ENCODE measurements at regions not wholly inside any gene's neighbourhood (a gene's known extent, or its start where the extent isn't known, plus 50 kb on each side); places are given as distances from the start of the nearest gene placed in this dataset.
"Not testable (repeated sequence)": the region's sequence is repeated elsewhere in the genome, so short reads cannot be mapped to it uniquely, and the experiment has no call there.

- DNase-seq (ENCODE audit: low read depth) = peak; percentile 67
Measured at GRCh38 chr4:81724925-81725329, 253.2 kb upstream of the RASGEF1B start.

DNA sequence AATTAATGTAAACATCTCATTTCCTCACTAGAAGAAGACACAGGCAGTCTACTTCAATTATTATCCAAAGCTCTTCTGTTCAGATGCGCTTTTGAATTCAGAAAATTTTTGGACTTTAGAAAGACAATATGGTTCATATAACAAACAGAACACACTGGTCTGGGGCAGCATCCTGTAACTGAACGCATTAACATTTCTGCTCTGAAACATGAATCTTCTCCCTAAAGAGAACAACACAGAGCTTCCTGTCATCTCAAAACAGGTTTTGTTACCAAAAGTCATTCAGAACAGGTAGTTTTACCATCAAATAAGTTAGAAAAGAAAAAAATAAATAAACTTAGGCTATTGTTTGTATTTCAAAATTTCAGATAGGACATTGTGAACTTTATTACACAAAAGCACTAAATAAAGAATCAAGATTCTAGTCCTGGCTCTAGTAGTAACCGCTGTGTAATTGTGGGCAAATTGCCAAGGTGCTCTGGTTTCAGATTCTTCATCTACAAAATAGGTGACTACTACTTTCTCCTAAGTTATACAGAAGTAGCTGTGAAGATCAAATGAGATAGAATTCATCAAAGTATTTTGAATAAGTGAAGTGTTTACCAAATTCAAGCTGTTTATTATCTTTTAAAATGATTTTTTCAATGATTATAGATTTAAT is 252.3 kb upstream of the RASGEF1B start:
- DNase-seq (ENCODE audit: low read depth) = peak; percentile 45

DNA sequence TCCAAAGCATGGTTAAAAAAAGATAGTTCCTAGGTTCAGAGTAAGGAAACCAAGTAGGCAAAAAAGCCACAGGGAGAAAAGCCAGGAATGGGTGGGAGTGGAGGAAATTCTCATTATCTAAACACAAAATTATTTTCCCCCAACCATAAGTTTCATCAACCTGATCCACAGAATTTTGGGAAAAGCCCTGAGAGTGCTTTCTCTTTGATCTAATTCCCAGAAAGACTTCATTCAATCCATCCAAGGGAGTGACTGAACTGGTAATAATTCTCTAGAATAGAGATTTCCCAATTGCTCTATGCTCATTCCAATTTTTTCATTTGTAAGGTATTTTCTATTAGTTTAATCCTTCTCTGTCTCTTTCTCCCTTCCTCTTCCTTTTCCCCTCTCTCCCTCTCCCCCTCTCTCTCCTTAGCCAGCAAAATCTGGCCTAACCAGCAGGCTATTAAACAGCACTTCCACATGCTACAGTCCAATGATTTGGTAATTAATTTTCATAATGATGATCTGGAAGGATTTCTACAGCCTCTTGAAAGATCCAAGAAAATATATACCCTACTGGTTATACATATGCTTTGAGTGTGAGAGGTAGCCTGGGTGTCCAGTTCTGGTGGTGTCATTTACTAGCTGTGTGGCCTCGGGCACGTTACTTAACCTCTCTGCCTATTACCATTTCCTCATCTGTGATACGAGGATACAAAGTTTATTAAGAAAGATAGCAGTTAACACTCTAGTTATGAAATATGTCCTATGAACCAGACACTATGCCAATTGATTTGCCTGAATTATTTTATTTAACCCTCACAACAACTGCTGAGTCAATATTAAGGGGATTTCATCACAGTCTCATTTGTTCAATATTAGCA is 251.5 kb upstream of the RASGEF1B start:
- no peak for DNase-seq (ENCODE audit: low read depth)

DNA sequence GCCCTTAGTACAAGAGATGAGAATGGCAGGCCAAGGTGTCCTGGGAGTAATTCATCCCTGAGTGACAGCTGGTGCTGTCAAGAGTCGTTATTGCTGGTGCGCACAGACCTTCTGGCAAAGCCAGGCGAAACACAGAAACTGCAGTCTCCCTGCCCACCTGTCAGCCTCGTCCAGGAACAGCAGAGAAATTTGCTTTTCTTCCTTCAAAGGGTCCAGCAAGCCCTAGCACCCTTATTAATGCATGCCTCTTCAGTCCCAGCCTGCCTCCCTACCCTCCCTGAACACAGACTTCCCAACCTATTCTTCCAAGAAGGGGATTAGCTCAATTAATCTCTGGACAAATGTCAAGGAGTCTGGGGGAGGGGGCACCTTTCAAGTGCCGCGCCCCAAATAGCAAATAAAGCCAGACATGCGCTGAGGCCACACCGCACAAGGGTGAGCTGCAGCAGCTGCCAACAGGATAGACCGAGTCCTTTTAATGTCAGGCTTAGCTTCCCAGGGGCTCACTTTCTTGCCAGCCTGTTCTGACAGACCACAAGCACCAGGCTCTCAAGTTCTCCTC is 250.7 kb upstream of the RASGEF1B start:
- DNase-seq (ENCODE audit: low read depth) = no peak

DNA sequence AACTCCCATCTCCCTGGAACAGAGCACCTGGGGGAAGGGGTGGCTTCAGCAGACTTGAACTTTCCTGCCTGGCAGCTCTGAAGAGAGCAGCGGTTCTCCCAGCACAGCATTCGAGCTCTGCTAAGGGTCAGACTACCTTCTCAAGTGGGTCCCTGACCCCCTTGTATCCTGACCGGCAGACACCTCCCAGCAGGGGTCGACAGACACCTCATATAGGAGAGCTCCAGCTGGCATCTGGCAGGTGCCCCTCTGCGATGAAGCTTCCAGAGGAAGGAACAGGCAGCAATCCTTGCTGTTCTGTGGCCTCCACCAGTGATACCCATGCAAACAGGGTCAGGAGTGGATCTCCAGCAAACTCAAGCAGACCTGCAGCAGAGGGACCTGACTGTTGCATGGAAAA is 244.1 kb upstream of the RASGEF1B start:
- DNase-seq (ENCODE audit: low read depth) = no peak

DNA sequence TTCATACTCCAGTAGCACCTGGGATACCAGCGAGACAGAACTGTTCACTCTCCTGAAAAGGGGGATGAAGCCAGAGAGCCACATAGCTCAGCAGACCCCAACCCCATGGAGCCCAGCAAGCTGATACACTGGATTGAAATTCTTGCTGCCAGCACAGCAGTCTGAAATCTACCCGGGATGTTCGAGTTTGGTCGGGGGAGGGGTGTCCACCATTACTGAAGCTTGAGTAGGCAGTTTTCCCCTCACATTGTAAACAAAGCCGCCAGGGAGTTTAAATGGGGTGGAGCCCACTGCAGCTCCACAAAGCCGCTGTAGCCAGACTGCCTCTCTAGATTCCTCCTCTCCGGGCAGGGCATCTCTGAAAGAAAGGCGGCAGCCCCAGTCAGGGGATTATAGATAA is 243.7 kb upstream of the RASGEF1B start:
- not testable (repeated sequence) for DNase-seq (ENCODE audit: low read depth)

GRCh38 chr4:81714291-81714690 is 242.6 kb upstream of the RASGEF1B start:
- no peak for DNase-seq (ENCODE audit: low read depth)

GRCh38 chr4:81712714-81713113 is 241.0 kb upstream of the RASGEF1B start:
- no peak for DNase-seq (ENCODE audit: low read depth)

- DNase-seq (ENCODE audit: low read depth) = no peak
Measured at GRCh38 chr4:81704461-81704860, 232.8 kb upstream of the RASGEF1B start.

- no peak for DNase-seq (ENCODE audit: low read depth)
Measured at GRCh38 chr4:81700189-81700588, 228.5 kb upstream of the RASGEF1B start.

DNA sequence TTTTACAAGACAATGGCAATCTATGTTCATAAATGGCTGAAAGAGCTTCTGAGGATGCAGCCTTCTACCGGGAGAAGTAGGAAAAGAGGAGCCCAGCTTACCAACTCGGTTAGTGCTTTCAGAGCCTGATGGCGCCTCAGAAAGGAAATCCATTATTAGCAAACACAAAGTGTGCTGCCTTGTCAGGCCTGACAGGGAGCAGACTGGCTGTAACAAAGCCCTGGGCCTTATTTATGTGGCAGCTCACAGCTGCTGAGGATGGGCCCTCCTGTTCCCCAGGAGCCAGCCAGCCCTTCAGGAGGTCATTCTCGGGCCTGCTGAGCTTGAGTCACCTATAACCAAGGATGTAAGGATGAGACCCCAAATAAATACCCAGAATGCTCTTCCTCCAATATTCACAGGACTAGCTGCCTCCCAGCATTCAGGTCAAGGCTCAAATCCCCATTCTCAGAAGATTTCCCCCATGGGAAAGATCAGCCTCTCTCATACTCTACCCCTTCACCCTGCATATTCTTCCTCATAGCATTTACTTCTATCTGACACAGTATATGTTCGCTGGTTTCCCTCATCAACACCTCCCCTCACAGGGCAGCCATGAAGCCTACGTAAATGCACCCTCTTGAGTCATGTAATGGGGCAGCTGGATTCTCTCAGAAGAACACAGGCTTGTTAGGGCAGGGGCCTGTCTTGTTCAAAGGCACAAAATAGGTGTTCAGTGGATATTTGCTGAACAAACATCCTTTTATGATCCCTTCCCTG is 227.0 kb upstream of the RASGEF1B start:
- DNase-seq (ENCODE audit: low read depth) = no peak

GRCh38 chr4:81694176-81694913 is 222.6 kb upstream of the RASGEF1B start:
- DNase-seq (ENCODE audit: low read depth) = no peak

- DNase-seq (ENCODE audit: low read depth) = no peak
Measured at GRCh38 chr4:81690871-81691270, 219.2 kb upstream of the RASGEF1B start.

- DNase-seq (ENCODE audit: low read depth) = peak; percentile 21
Measured at GRCh38 chr4:81688085-81688484, 216.4 kb upstream of the RASGEF1B start.

- no peak for DNase-seq (ENCODE audit: low read depth)
Measured at GRCh38 chr4:81687471-81687870, 215.8 kb upstream of the RASGEF1B start.

GRCh38 chr4:81685104-81685503 is 213.4 kb upstream of the RASGEF1B start:
- DNase-seq (ENCODE audit: low read depth) = no peak

GRCh38 chr4:81684352-81684751 is 212.6 kb upstream of the RASGEF1B start:
- DNase-seq (ENCODE audit: low read depth) = no peak

DNA sequence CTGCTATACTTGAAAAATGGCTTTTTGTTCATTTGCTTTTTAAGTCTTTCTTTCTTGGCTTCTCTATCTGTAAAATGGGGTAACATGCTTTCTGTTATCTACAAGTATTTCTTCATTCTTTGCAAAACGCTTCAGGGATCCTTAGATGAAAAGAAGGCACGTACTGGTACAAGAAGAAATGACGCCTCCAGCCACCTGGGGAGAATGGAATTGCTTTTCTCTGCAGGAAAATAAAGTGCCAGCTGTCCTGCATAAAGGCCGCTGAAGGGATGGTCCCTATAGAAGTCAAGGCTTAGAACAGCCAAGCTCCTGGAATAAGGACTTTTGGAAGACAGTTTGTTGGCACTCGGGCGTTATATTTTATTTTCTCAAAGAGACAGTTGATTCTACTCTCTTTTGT is 210.8 kb upstream of the RASGEF1B start:
- DNase-seq (ENCODE audit: low read depth) = no peak

DNA sequence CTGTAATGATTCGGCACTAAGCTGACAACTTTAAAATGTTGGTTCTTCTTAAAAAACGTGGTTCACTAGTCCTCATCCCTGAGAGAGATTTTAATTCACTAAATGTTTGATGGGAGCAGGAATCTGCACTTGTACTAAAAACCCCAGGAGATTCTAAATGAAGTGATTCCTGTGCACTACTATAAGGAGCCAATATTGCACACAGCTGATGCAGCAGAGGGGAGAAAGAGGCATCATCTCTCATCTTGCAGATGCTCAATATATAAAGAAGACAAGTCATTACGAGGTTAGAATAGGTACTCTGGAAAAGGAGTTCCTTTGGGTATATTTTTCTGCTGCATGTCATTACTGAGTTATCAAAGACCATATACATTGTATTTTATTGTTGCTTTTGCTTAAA is 207.6 kb upstream of the RASGEF1B start:
- no peak for DNase-seq (ENCODE audit: low read depth)

- DNase-seq (ENCODE audit: low read depth) = no peak
Measured at GRCh38 chr4:81678801-81679200, 207.1 kb upstream of the RASGEF1B start.

DNA sequence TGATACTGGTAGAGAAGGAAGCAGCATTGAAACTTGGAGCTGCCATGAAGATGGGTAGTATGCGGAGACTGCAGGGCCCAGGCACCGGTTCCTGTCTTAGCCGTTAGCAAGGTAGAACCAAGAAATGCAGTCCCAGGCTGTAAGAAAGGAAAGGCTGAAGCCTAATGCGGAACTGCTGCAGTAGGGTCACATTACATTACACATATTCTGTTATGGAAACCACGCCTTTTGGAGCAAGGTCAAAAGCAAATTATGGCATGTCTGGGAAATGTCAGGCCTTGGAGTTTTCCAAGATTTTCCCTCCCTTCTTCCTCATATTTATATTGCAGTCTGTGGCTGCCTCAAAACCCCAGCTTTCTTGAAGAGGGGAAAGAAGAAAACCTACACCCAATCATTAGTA is 204.8 kb upstream of the RASGEF1B start:
- no peak for DNase-seq (ENCODE audit: low read depth)
